ENCODE measurements at regions not wholly inside any gene's neighbourhood (a gene's known extent, or its start where the extent isn't known, plus 50 kb on each side); places are given as distances from the start of the nearest gene placed in this dataset.

DNA sequence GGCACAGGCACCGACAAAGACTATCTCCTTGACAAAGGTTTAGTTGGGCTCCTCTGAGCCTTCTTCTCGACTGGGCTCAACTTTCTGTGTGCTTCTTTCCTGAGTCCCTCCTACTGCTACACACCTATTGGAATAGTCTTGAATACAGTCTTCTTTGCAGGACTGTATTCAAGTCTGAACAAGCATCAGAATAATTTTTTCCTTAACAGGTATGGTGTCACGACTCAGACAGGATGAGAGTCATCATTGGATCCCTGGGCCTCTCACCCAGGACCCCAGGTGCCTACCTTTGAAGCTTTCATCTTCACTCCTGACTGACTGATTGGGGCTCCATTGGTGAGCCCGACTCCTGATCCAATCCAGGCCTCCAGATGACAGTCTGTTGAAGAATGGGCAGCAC, 66.3 kb downstream of the CRYGS start:
- TF ChIP-seq, protein P1, sequence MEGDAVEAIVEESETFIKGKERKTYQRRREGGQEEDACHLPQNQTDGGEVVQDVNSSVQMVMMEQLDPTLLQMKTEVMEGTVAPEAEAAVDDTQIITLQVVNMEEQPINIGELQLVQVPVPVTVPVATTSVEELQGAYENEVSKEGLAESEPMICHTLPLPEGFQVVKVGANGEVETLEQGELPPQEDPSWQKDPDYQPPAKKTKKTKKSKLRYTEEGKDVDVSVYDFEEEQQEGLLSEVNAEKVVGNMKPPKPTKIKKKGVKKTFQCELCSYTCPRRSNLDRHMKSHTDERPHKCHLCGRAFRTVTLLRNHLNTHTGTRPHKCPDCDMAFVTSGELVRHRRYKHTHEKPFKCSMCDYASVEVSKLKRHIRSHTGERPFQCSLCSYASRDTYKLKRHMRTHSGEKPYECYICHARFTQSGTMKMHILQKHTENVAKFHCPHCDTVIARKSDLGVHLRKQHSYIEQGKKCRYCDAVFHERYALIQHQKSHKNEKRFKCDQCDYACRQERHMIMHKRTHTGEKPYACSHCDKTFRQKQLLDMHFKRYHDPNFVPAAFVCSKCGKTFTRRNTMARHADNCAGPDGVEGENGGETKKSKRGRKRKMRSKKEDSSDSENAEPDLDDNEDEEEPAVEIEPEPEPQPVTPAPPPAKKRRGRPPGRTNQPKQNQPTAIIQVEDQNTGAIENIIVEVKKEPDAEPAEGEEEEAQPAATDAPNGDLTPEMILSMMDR (IDR thresholded peaks at IDR 0.05), result no peak
- no peak for TF ChIP-seq POLR2A (IDR thresholded peaks at IDR 0.05)
